ENCODE measurements at regions not wholly inside any gene's neighbourhood (a gene's known extent, or its start where the extent isn't known, plus 50 kb on each side); places are given as distances from the start of the nearest gene placed in this dataset.

DNA sequence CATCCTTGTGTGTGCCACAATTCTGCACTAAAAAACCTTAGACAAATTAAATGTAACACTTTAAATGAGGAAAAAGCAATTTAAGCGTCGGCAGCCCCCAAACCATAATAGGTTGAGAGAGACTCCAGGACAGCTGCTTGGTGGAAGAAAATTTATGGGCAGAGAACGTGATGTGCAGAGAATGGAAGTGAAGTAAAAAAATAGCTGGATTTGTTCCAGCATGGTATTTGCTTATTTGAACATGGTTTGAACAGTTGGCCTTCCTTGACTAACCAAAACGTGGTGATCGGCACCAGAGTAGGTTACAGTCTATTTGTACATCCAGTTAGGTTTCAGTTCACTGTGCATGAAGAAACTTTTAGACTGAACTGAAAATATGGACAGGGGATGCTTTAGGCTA lies 343.0 kb upstream of the CPEB2 start:
- no peak overlapping the region for H3K27ac ChIP-seq (ENCODE audit: insufficient read length, low read depth, low read length)
- H3K27me3 ChIP-seq (ENCODE audit: insufficient read depth, low read length), result no peaks in the 10 kb centered on the region
- no peak overlapping the region for H3K4me2 ChIP-seq (ENCODE audit: insufficient read depth, insufficient read length, low read length)
- TF ChIP-seq, protein P1, sequence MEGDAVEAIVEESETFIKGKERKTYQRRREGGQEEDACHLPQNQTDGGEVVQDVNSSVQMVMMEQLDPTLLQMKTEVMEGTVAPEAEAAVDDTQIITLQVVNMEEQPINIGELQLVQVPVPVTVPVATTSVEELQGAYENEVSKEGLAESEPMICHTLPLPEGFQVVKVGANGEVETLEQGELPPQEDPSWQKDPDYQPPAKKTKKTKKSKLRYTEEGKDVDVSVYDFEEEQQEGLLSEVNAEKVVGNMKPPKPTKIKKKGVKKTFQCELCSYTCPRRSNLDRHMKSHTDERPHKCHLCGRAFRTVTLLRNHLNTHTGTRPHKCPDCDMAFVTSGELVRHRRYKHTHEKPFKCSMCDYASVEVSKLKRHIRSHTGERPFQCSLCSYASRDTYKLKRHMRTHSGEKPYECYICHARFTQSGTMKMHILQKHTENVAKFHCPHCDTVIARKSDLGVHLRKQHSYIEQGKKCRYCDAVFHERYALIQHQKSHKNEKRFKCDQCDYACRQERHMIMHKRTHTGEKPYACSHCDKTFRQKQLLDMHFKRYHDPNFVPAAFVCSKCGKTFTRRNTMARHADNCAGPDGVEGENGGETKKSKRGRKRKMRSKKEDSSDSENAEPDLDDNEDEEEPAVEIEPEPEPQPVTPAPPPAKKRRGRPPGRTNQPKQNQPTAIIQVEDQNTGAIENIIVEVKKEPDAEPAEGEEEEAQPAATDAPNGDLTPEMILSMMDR (conservative IDR thresholded peaks at IDR 0.05), result no peak
- no peak overlapping the region for H3K4me3 Mint-ChIP-seq
- H2BK5ac ChIP-seq (ENCODE audit: insufficient read length, low read length), result no peak overlapping the region
- H3K14ac ChIP-seq (ENCODE audit: insufficient read depth, low read length), result no peak overlapping the region
- no peak overlapping the region for H4K91ac ChIP-seq (ENCODE audit: insufficient read length, low read depth, low read length)
- no peak overlapping the region for H3K4ac ChIP-seq (ENCODE audit: low read depth, low read length)
- no peaks in the 10 kb centered on the region for H3K23me2 ChIP-seq (ENCODE audit: insufficient read length, low read depth, low read length, poor library complexity, severe bottlenecking)
- no peak overlapping the region for H3K23ac ChIP-seq (ENCODE audit: insufficient read length, low read depth, low read length)
- H3K9me3 Mint-ChIP-seq, result peaks cover 5 to 8% of the 10 kb centered on the region in 2 experiments; a peak in 4 of 5 replicates
- H4K5ac ChIP-seq (ENCODE audit: insufficient read length, low read depth, low read length), result no peak overlapping the region
- H3K79me2 ChIP-seq (ENCODE audit: insufficient read depth, low read length), result no peaks in the 10 kb centered on the region
- H4K20me1 ChIP-seq (ENCODE audit: control insufficient read depth, insufficient read depth, insufficient read length), result no peaks in the 10 kb centered on the region
- no peak overlapping the region for H4K8ac ChIP-seq (replicated peaks; ENCODE audit: insufficient read length, low read depth, low read length)
- H3K27ac Mint-ChIP-seq, result no peak overlapping the region
- WGBS (ENCODE audit: extremely low coverage, insufficient read length, low lambda C conversion rate), result no CpG with 5 or more reads among the region's 5 CpGs
- no peak overlapping the region for H2BK12ac ChIP-seq (ENCODE audit: insufficient read length, low read depth, low read length)
- no peaks in the 10 kb centered on the region for H3K4me1 Mint-ChIP-seq
- H2BK20ac ChIP-seq (ENCODE audit: low read depth, low read length, poor library complexity, severe bottlenecking), result no peak overlapping the region
- no peaks in the 10 kb centered on the region for H3K36me3 Mint-ChIP-seq (ENCODE audit: insufficient read depth in 1 of 3, low read depth in 3 of 3)
- H3K56ac ChIP-seq (ENCODE audit: insufficient read length, low read depth, low read length), result no peak overlapping the region
- H3K18ac ChIP-seq (ENCODE audit: insufficient read length, low read depth, low read length), result no peak overlapping the region
- no peak overlapping the region for H2AFZ ChIP-seq (ENCODE audit: low read length)
- no peak for DNase-seq
- H3K9ac ChIP-seq (ENCODE audit: extremely low read depth, insufficient read length, low read length), result no peak overlapping the region
- no peaks in the 10 kb centered on the region for H3K27me3 Mint-ChIP-seq (ENCODE audit: low read depth)
- H2BK120ac ChIP-seq (ENCODE audit: low read depth, low read length, poor library complexity, severe bottlenecking), result no peak overlapping the region
- H3K79me1 ChIP-seq (ENCODE audit: insufficient read depth, low read depth, low read length, poor library complexity, severe bottlenecking), result no peaks in the 10 kb centered on the region
- no peak overlapping the region for H2AK5ac ChIP-seq (ENCODE audit: insufficient read length, low read length)
- no peaks in the 10 kb centered on the region for H3K9me3 ChIP-seq (ENCODE audit: control insufficient read depth, low read depth, low read length)
- H3K4me1 ChIP-seq (ENCODE audit: insufficient read depth, low read length), result no peaks in the 10 kb centered on the region
- H3T11ph ChIP-seq (ENCODE audit: low read length), result no peak overlapping the region
- no peak overlapping the region for H2BK15ac ChIP-seq (ENCODE audit: low read depth, low read length)

Data from H9 (cell line).